ENCODE measurements at regions not wholly inside any gene's neighbourhood (a gene's known extent, or its start where the extent isn't known, plus 50 kb on each side); places are given as distances from the start of the nearest gene placed in this dataset.
"Not testable (repeated sequence)": the region's sequence is repeated elsewhere in the genome, so short reads cannot be mapped to it uniquely, and the experiment has no call there.

GRCh38 chr11:69219991-69220390 is 64.3 kb downstream of the SMIM38 start:
- DNase-seq (no peak), ATAC-seq (no peak)
- Histone ChIP-seq H3K27me3 (ENCODE audit: insufficient read depth in 3 of 3, low read length in 2 of 3) (peaks cover 0 to 14% (median 0%) of the 10 kb centered on the region in 3 donors), H3K4me1 (no peaks in the 10 kb centered on the region), H3K27ac (no peak overlapping the region), H3K4me3 (no peak overlapping the region), H3K36me3 (ENCODE audit: insufficient read depth in 1 of 2, low read depth in 1 of 2) (no peaks in the 10 kb centered on the region), H3K9me3 (no peaks in the 10 kb centered on the region)
- TF ChIP-seq CTCF (IDR thresholded peaks at IDR 0.05), result no peak
- intact Hi-C loops (cut with DNase I), result no loop called here
- 89 to 90% (median 90%) methylated on average over 11 of the region's 11 CpGs for WGBS, 3 donors

- Histone ChIP-seq H3K27ac (no peak overlapping the region), H3K4me1 (no peaks in the 10 kb centered on the region), H3K36me3 (ENCODE audit: insufficient read depth in 1 of 2, low read depth in 1 of 2) (no peaks in the 10 kb centered on the region), H3K9me3 (no peaks in the 10 kb centered on the region), H3K27me3 (ENCODE audit: insufficient read depth in 3 of 3, low read length in 2 of 3) (peaks cover 0 to 16% (median 0%) of the 10 kb centered on the region in 3 donors), H3K4me3 (no peak overlapping the region)
- ATAC-seq (no peak), DNase-seq (no peak)
- intact Hi-C loops (cut with DNase I), result no loop called here
- no peak for TF ChIP-seq CTCF (IDR thresholded peaks at IDR 0.05)
- 42 to 66% (median 57%) methylated on average over 13 of the region's 13 CpGs for WGBS, 3 donors
Measured at GRCh38 chr11:69220561-69221051, 64.9 kb downstream of the SMIM38 start.

GRCh38 chr11:69221086-69221485 is 65.4 kb downstream of the SMIM38 start:
- ATAC-seq (no peak), DNase-seq (no peak)
- Histone ChIP-seq H3K4me1 (no peaks in the 10 kb centered on the region), H3K27ac (no peak overlapping the region), H3K4me3 (no peak overlapping the region), H3K36me3 (ENCODE audit: insufficient read depth in 1 of 2, low read depth in 1 of 2) (no peaks in the 10 kb centered on the region), H3K9me3 (no peaks in the 10 kb centered on the region), H3K27me3 (ENCODE audit: insufficient read depth in 3 of 3, low read length in 2 of 3) (peaks cover 0 to 21% (median 0%) of the 10 kb centered on the region in 3 donors)
- intact Hi-C loops (cut with DNase I), result no loop called here
- no peak for TF ChIP-seq CTCF (IDR thresholded peaks at IDR 0.05)
- WGBS, 3 donors, result 47 to 67% (median 67%) methylated on average over 4 of the region's 4 CpGs

- 88 to 92% (median 88%) methylated on average over 8 of the region's 8 CpGs for WGBS, 3 donors
- H3K27me3 ChIP-seq (ENCODE audit: insufficient read depth in 3 of 3, low read length in 2 of 3), result peaks cover 0 to 26% (median 0%) of the 10 kb centered on the region in 3 donors
- H3K36me3 ChIP-seq (ENCODE audit: insufficient read depth in 1 of 2, low read depth in 1 of 2); intact Hi-C loops (cut with DNase I); ATAC-seq; H3K9me3 ChIP-seq; DNase-seq; H3K27ac ChIP-seq; H3K4me3 ChIP-seq; H3K4me1 ChIP-seq: not testable (repeated sequence)
Measured at GRCh38 chr11:69221636-69222035, 65.9 kb downstream of the SMIM38 start.

GRCh38 chr11:69227271-69227670 is 66.7 kb upstream of the MYEOV start:
- Histone ChIP-seq H3K36me3 (ENCODE audit: insufficient read depth in 1 of 2, low read depth in 1 of 2) (no peaks in the 10 kb centered on the region), H3K9me3 (no peaks in the 10 kb centered on the region), H3K27me3 (ENCODE audit: insufficient read depth in 3 of 3, low read length in 2 of 3) (peaks cover 0 to 42% (median 0%) of the 10 kb centered on the region in 3 donors), H3K27ac (no peak overlapping the region), H3K4me3 (no peak overlapping the region), H3K4me1 (no peaks in the 10 kb centered on the region)
- intact Hi-C loops (cut with DNase I), result no loop called here
- no peak for TF ChIP-seq CTCF (IDR thresholded peaks at IDR 0.05)
- DNase-seq, result no peak
- ATAC-seq, result no peak
- 86 to 100% (median 94%) methylated on average over 1 of the region's 1 CpG for WGBS, 3 donors

Measured in psoas muscle (tissue), 7 donors.